GM10266 (cell line): ENCODE measurements at regions not wholly inside any gene's neighbourhood (a gene's known extent, or its start where the extent isn't known, plus 50 kb on each side); places are given as distances from the start of the nearest gene placed in this dataset.

ENCODE experiments used
- DNase-seq: peaks from one replicate; pipeline ENCODE4 v3.0.0; 2012; ENCODE audit errors: extremely low spot score
- CTCF ChIP-seq: IDR thresholded peaks from 2 replicates; pipeline ENCODE4 v1.5.1; 2012; ENCODE audit warnings: mild to moderate bottlenecking, low read depth; ENCODE audit not compliant: control insufficient read depth, insufficient read depth; ENCODE audit errors: missing control alignments

GRCh38 chr12:107304588-107305532 lies 211.5 kb upstream of the CRY1 start:
- DNase-seq: no peak
- no peak for TF ChIP-seq CTCF

GRCh38 chr12:107306141-107306659 lies 212.9 kb upstream of the CRY1 start:
- no peak for TF ChIP-seq CTCF
- DNase-seq: no peak

- no peak for DNase-seq
- no peak for TF ChIP-seq CTCF
Measured at GRCh38 chr12:107308310-107308709, 215.0 kb upstream of the CRY1 start.

- no peak for DNase-seq
- TF ChIP-seq CTCF: no peak
Measured at GRCh38 chr12:107309020-107309419, 215.7 kb upstream of the CRY1 start.

- DNase-seq: no peak
- no peak for TF ChIP-seq CTCF
Measured at GRCh38 chr12:107310621-107311020, 217.3 kb upstream of the CRY1 start.

- no peak for TF ChIP-seq CTCF
- no peak for DNase-seq
Measured at GRCh38 chr12:107311682-107312081, 218.3 kb upstream of the CRY1 start.
